T1000 (cell line): ENCODE measurements at regions not wholly inside any gene's neighbourhood (a gene's known extent, or its start where the extent isn't known, plus 50 kb on each side); places are given as distances from the start of the nearest gene placed in this dataset.
"Not testable (repeated sequence)": the region's sequence is repeated elsewhere in the genome, so short reads cannot be mapped to it uniquely, and the experiment has no call there.

Experiments used
- DNase-seq: peaks from one replicate; lab custom pipeline; 2025; ENCODE audit warnings: mixed read lengths; lab: John Stamatoyannopoulos, UW

- DNase-seq = no peak
Observed at GRCh38 chr5:118176146-118176545, 812.2 kb downstream of the DTWD2 start.

- DNase-seq = no peak
Observed at GRCh38 chr5:118174671-118175070, 813.7 kb downstream of the DTWD2 start.

GRCh38 chr5:118173340-118173739 is 815.0 kb downstream of the DTWD2 start:
- DNase-seq = no peak

- no peak for DNase-seq
Observed at GRCh38 chr5:118165619-118166018, 822.7 kb downstream of the DTWD2 start.

GRCh38 chr5:118156181-118156580 is 832.2 kb downstream of the DTWD2 start:
- no peak for DNase-seq

- no peak for DNase-seq
Observed at GRCh38 chr5:118146824-118147223, 841.5 kb downstream of the DTWD2 start.

- no peak for DNase-seq
Observed at GRCh38 chr5:118144540-118144939, 843.8 kb downstream of the DTWD2 start.

GRCh38 chr5:118139361-118139760 is 849.0 kb downstream of the DTWD2 start:
- DNase-seq = no peak

- no peak for DNase-seq
Observed at GRCh38 chr5:118126159-118126558, 862.2 kb downstream of the DTWD2 start.

GRCh38 chr5:118125687-118126086 is 862.7 kb downstream of the DTWD2 start:
- DNase-seq = no peak

GRCh38 chr5:118121258-118121657 is 867.1 kb downstream of the DTWD2 start:
- no peak for DNase-seq

GRCh38 chr5:118115791-118116190 is 872.6 kb downstream of the DTWD2 start:
- DNase-seq = peak; percentile 19

- no peak for DNase-seq
Observed at GRCh38 chr5:118111956-118112355, 876.4 kb downstream of the DTWD2 start.

GRCh38 chr5:118107246-118107645 is 881.1 kb downstream of the DTWD2 start:
- DNase-seq = not testable (repeated sequence)

- DNase-seq = no peak
Observed at GRCh38 chr5:118098716-118099115, 889.6 kb downstream of the DTWD2 start.

GRCh38 chr5:118095115-118095514 is 893.2 kb downstream of the DTWD2 start:
- no peak for DNase-seq

- no peak for DNase-seq
Observed at GRCh38 chr5:118088448-118088847, 899.9 kb downstream of the DTWD2 start.

GRCh38 chr5:118076490-118076889 is 911.9 kb downstream of the DTWD2 start:
- no peak for DNase-seq

- no peak for DNase-seq
Observed at GRCh38 chr5:118070041-118070440, 918.3 kb downstream of the DTWD2 start.

GRCh38 chr5:118069452-118069851 is 918.9 kb downstream of the DTWD2 start:
- no peak for DNase-seq

- no peak for DNase-seq
Observed at GRCh38 chr5:118068886-118069285, 919.5 kb downstream of the DTWD2 start.

GRCh38 chr5:118063836-118064235 is 924.5 kb downstream of the DTWD2 start:
- not testable (repeated sequence) for DNase-seq

- DNase-seq = no peak
Observed at GRCh38 chr5:118060833-118061232, 927.5 kb downstream of the DTWD2 start.

- DNase-seq = no peak
Observed at GRCh38 chr5:118052503-118052902, 935.8 kb downstream of the DTWD2 start.

- DNase-seq = no peak
Observed at GRCh38 chr5:118044169-118044568, 944.2 kb downstream of the DTWD2 start.
